ENCODE measurements at regions not wholly inside any gene's neighbourhood (a gene's known extent, or its start where the extent isn't known, plus 50 kb on each side); places are given as distances from the start of the nearest gene placed in this dataset.

DNA sequence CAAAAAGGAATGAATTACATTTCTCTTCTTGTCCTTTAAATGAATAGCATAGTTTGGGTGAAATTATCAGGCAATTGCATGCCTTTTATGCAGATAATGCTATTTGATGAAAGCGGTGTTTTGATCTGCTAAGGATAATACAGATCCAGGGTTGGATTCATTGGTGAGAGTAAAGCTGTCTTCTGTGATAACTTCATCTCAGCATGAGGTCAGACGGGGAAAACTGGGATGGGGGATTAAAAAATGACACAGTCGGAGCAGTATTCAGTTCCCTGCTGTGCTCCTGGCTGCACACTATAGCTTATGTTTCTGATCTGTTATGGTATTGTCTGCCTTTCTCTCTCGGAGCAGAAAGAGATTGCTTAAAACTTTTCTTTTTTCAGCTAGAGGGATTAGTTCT lies 105.9 kb upstream of the TENM3 start:
- DNase-seq = no peak
- in situ Hi-C loops (cut with HindIII; ENCODE audit: low pct_ligation_motif_present, low pct_unique_long_range_greater_than_20kb, low sequenced_read_pairs) = no loop called here

DNA sequence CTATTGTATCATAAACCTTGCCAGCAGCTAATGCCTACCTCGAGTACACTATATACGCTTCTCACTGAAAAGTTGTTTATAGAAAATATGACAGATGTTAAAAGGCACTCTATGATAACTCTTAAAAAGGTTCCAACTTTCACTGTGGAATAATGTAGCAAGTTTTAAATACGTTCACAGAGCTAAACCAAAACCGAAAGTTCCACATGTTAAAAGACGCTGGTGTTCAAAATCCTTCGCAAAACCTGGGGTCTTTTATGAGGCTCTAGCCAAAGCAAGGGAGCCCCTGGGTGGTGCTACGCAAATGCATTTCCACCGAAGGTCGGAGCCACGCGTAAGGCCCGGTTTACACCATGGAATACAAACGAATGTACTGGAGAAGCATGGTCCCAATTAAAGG lies 103.7 kb upstream of the TENM3 start:
- no peak for DNase-seq
- in situ Hi-C loops (cut with HindIII; ENCODE audit: low pct_ligation_motif_present, low pct_unique_long_range_greater_than_20kb, low sequenced_read_pairs) = no loop called here

DNA sequence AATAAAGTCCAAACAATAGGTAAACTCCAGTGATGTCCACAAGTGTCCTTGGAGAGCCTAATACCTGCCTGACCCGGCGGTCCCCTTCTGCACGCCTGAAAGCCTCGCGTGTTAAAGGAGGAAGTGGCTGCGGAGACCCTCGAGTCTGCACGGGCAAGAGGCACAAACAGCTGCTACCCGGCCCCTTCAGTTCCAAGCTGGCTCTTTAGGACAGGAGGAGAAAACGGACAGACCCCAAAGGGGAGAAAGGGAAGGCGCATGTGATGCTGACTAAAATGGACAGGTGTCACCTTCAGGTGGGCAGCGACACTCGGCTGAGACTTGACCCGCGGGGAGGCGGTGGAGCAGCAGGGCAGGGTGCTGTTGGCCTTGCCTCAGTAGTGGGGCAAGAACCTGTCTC lies 102.7 kb upstream of the TENM3 start:
- in situ Hi-C loops (cut with HindIII; ENCODE audit: low pct_ligation_motif_present, low pct_unique_long_range_greater_than_20kb, low sequenced_read_pairs) = no loop called here
- no peak for DNase-seq

DNA sequence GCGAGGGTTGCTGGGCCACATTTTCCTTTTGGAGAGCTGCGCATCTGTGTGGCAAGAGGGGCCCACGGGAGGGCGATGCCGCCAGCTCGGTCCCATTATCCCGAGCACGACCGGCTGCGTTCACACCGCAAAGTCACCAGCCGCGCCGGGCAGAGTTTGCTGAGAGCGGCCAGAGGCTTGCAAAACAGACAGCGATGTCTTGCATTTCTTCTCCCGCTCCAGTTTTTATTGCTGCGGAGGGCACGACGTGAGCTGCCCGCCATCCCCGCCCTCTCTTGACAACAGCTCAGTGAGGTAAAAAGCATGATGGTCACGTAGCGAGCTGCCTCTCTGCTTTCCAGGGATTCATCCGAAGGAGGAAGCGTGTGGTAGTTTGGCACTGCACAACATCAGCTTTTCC lies 102.1 kb upstream of the TENM3 start:
- DNase-seq = no peak
- in situ Hi-C loops (cut with HindIII; ENCODE audit: low pct_ligation_motif_present, low pct_unique_long_range_greater_than_20kb, low sequenced_read_pairs) = no loop called here

DNA sequence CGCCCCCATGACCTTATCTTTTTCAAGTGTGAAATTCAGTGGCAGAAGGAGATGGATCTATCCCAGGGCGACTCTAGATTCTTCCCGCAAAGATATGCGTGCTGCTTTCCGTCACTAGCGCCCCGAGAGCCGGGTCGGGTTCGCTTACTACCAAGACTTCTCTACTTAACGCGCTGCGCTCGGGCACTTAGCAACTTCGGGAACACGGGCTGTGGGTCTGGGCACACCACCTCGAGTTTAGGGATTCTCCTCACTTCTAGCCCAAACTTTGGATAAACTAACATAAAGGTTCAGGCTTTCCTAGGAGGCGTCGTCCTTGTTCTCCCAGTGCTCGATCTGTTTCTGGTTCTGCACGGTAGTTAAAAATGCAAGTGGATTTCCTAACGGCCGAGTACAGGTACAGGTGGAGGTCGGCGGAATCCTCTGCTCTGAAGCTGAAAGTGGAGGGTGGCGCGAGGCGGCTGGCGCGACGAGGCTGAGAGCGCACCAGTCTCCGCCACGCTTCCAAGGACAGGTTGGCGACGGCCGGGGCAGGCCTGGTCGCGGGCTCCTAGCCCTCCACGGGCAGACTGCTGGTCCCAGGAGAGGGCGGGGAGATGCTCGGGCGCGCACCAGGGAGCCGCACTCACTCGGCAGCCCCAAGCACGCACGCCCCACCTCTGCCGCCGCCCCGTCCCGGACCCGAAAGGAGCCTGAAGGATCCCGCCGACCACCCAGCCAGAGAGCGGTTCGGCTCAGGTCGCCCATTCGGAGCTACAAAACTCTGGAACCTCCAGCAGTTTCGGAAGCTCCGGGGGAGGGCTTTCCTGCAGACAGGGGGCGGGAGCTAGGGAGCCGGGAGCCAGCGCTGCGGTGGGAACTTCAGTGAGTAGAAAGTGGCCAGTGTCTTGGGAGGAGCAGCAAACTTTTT lies 100.8 kb upstream of the TENM3 start:
- DNase-seq = peak; percentile 48
- in situ Hi-C loops (cut with HindIII; ENCODE audit: low pct_ligation_motif_present, low pct_unique_long_range_greater_than_20kb, low sequenced_read_pairs) = no loop called here

DNA sequence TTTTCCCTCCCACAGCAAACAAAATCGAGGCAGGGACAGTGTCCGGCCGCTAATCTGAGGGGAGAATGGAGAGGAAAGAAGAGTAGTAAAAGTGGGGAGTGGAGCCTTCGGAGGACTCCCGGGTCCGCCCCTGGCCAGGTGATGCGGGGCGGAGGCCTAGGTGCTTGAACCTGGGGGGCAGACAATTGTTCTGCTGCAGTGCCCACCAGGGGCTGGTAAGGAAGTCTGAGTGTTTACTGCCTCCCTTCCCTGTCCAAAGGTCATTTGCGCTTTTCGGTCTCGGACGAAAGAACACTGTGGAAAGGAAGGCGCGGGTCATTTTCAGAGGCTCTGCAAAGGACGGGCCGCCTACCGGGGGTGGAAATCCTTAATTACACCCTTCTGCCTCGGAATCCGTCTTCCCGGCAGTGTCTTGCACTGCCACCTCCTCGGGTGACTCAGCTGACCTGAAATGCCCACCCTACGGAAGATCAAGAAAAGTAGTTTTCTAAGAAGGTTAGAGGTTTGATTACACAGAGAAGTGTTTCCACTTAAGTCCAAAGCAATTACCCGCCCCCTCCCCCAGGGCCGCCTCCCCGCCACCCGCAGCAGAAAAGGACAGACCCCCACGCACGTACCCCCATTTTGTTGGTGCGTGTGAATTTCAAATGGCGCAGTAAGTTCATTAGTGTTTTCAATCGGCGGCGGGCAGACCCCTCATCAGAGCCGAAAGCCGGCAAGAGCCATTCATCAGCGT lies 99.9 kb upstream of the TENM3 start:
- in situ Hi-C loops (cut with HindIII; ENCODE audit: low pct_ligation_motif_present, low pct_unique_long_range_greater_than_20kb, low sequenced_read_pairs) = no loop called here
- peak; percentile 60 for DNase-seq

DNA sequence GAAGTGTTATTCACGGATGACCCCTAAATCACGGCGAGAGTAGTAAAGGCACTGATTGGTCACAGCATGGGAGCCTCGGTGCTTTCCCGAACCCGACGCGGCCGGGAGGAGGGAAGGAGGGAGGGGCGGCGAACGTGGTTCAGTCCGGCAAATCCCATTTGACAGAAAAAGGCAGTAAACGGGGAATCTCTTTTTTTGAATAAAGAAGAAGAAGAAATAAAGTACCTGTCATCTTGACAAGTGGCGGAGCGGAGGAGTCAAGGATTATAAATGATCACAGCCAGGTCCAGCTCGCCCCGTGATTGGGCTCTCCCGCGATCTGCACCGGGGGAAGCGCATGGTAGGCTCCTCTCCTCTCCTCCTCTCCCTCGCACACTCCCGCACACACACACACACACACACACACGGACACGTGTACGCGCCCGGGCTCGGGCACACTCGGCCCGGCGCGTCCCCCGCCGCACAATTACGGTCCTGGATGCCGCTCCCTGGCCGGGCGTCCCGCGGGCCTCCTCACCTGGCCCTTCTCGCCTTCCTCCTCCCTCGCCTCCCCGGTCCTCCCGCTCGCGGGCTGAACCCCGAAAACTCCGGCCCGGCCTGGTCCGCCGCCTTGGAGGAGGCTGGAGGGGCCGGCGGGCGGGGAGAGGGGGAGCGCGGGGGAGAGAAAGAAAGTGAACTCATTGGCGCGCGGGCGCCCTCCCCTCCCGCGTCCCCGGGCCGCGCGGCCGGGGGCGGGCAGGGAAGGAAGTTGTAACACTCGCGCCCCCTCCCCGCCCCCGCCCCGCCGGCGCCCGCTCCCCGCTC lies 99.2 kb upstream of the TENM3 start:
- in situ Hi-C loops (cut with HindIII; ENCODE audit: low pct_ligation_motif_present, low pct_unique_long_range_greater_than_20kb, low sequenced_read_pairs) = no loop called here
- peak; percentile 77 for DNase-seq

DNA sequence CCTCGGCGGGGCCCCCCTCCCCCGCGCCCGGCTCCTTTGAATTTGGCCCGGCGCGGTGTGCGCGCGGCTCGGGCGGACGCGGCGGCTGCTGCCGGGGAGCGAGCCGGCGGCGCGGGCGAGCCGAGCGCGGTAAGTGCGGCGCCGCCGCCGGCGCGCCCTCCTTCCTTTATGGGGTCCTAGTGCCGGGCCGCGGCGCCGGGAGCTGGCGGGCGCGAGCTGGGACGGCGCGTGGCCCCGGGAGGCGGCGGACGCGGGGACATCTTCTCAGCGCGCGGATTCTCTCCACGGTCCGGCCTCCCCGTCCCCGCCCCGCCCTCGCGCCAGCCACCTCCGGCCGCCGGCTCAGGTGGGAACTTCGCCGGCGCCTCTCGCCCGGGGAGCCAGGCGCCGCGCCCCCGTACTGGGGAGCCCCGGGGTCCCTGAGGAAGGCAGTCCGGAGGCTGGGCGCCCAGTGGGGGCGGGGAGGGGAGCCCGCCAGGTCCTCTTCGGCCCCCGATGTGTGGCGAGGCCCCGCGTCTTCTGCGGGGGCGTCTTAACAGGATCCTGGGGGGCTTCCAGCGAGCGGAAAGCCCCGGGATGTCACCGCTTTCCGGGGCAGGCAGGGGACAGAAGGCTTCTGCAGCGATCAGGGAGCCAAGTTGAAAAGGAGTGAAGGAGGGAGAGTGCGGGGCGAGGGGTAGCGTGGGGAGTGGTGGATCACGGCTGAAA lies 98.4 kb upstream of the TENM3 start:
- in situ Hi-C loops (cut with HindIII; ENCODE audit: low pct_ligation_motif_present, low pct_unique_long_range_greater_than_20kb, low sequenced_read_pairs) = no loop called here
- DNase-seq = peak; percentile 31

DNA sequence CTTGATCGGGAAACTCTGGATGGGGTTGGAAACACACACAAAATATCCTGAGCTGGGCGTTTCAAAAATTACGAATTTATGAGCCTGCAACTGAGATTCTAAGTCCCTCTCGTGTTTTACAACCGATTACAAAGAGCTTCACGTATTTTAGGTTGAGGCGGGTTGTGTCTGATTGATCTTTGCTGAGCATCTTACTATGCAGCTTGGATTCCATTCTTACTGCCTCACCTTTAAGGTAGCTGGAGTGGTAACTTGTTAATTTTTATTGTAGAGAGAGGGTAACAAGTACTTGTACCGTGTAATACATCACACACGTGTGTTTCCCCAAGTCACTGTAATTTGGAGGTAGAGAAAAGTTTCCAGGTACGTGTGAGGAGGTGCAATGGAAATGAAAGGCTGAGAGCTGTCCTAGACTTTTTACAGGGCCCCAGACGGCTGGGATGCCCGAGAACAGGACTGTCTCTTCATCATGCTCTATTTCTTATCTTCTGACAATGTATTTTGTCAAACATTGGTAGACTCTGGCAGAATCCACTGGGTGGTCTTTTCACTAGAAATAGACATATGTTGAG lies 97.8 kb upstream of the TENM3 start:
- DNase-seq = peak; percentile 35
- in situ Hi-C loops (cut with HindIII; ENCODE audit: low pct_ligation_motif_present, low pct_unique_long_range_greater_than_20kb, low sequenced_read_pairs) = no loop called here

DNA sequence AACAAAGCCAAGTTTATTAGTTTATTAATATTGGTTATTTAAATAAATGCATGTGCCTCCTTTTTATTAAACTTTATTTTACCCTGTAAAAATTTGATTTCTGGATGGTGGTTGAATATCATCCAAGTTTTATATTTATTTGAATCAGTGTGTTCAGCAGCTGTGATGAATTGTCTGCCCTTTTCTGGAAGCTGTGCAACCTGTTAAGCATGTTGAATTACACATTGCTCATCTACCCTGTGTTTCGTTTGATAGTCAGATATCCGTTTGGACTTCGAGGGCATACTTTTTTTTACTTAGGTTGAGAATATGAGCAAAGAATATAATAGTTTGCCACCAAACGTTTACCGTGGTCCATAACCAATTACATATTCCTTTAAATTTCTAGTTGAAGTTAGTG lies 95.8 kb upstream of the TENM3 start:
- in situ Hi-C loops (cut with HindIII; ENCODE audit: low pct_ligation_motif_present, low pct_unique_long_range_greater_than_20kb, low sequenced_read_pairs) = no loop called here
- no peak for DNase-seq

DNA sequence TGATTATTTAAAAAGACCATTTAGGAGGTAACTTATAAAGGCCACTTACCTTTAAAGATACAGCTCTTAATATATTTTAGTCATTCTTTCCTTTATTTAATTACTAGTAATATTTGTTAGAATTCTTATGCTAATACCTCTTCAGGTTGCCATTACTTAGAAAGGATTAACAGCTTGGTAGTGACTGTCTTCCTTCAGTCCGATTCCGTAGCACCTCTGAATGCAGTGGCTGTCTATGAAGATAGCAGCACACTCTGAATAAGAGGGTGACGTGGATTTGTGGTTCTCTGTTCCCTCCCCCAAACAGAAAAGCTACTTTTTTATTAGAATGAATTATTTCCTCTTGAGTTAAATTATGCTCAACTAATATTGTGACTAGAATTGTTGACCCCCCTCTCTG lies 92.6 kb upstream of the TENM3 start:
- DNase-seq = no peak
- in situ Hi-C loops (cut with HindIII; ENCODE audit: low pct_ligation_motif_present, low pct_unique_long_range_greater_than_20kb, low sequenced_read_pairs) = no loop called here

DNA sequence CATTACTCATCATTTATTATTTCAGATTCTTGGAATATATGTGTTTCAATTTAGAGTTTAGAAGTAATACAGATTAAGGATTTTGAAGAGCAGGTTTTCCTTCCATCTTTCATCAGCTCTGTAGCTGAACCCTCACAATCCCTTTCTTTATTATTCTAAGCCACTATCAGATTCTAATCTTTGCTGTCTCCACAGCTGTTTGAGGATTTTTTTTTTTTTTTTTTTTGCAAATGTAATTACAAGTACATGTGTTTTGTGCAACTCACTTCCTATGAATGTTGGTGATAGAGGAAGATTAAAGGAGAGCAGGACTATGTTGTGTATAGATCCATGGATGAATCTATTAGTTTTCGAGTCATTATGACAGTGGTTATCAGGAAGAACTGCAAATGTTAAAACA lies 87.4 kb upstream of the TENM3 start:
- DNase-seq = no peak
- in situ Hi-C loops (cut with HindIII; ENCODE audit: low pct_ligation_motif_present, low pct_unique_long_range_greater_than_20kb, low sequenced_read_pairs) = no loop called here

DNA sequence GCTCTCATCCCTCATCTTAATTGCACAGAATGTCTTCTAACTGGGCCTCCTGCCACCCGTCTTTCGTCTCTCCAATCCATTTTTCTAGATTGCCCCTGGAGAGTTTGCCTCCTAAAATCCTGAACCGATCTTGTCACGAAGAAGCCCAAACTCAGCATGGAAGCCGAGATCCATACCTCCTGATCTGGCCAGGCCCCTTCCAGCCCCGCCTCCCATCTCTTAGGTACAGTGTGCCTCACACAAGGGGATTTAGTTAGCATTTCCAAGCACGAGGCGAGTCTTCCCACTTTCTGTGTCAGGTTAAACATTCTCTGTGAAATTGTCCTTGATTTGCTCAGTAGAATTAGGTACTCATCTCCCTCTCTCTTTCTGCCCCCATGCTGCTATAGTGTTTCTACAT lies 80.0 kb upstream of the TENM3 start:
- DNase-seq = no peak
- in situ Hi-C loops (cut with HindIII; ENCODE audit: low pct_ligation_motif_present, low pct_unique_long_range_greater_than_20kb, low sequenced_read_pairs) = no loop called here

DNA sequence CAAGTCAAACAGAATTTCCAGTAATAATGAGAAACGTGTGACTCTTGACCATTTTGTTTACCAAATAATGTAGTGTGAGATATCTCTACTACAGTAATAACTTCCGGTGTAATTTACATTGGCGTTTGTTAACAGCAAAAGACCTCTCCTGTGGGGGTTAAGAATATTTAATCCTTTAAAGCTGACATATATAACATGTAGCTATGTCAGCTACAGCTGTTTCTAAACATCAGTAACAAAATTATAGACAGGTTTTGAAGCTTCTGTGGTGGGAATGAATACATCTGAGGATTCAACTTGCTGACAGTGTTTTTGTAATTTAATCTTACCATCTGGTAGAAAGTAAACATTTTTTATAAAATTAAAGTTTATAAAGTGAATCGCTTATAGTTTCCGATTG lies 73.6 kb upstream of the TENM3 start:
- in situ Hi-C loops (cut with HindIII; ENCODE audit: low pct_ligation_motif_present, low pct_unique_long_range_greater_than_20kb, low sequenced_read_pairs) = no loop called here
- no peak for DNase-seq

DNA sequence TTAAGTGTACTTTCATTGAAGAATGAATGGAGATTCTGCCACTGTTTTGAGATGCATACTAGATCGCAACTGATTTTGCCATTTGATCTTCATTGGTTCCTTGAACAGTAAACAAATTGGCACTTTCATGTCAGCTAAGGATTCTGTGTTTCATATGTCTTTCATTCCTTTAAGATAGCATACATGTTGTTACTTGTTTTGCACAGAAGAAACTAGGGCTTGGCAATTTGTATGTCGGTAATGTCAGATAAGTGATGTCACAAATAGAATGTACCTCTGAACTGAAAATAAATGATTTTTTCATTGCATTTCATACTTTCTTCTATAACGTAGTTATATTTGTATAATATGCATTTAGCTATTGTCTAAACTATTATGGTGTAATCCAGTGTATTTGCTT lies 73.2 kb upstream of the TENM3 start:
- in situ Hi-C loops (cut with HindIII; ENCODE audit: low pct_ligation_motif_present, low pct_unique_long_range_greater_than_20kb, low sequenced_read_pairs) = no loop called here
- no peak for DNase-seq

DNA sequence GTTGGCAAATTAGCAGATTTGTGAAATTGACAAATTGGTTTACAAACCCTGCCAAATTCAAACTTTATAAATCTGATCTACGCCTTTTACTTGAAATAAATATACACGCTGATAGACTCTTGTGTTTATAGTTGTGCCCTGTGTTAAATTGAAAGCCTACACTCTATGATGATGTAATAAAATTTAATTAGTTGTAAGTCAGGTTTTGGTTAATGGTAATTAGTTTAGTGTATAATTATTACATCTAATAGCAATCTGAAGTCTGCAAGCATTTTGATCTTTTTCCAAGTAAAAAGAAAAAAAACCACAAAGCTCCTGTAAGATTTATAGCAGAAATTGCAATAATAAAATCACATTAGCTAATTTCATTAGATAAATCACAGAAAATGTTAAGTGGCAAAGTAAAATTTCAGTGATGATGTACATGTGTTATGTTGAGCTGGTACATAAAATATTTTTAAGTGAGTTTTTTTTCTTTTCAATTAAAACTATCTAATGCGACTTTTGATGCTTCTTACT lies 72.7 kb upstream of the TENM3 start:
- DNase-seq = no peak
- in situ Hi-C loops (cut with HindIII; ENCODE audit: low pct_ligation_motif_present, low pct_unique_long_range_greater_than_20kb, low sequenced_read_pairs) = no loop called here

DNA sequence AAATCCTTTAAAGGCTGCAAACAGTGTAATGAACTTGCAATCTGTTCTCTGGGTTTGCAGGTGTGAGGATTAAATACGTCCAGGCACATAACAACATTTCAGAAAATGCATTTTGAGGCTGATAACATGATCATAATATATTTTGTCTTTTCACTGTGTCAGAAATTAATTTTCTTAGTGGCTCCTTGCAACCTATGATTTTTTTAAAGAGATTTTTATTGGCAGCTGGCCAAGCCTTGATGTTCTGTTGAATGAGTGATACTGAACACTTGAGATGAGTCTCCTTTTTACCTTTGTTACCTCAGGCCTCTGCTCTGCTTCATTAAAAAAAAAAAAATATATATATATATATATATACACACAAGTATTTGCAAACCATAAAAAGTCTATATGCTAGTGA lies 68.2 kb upstream of the TENM3 start:
- DNase-seq = no peak
- in situ Hi-C loops (cut with HindIII; ENCODE audit: low pct_ligation_motif_present, low pct_unique_long_range_greater_than_20kb, low sequenced_read_pairs) = no loop called here

DNA sequence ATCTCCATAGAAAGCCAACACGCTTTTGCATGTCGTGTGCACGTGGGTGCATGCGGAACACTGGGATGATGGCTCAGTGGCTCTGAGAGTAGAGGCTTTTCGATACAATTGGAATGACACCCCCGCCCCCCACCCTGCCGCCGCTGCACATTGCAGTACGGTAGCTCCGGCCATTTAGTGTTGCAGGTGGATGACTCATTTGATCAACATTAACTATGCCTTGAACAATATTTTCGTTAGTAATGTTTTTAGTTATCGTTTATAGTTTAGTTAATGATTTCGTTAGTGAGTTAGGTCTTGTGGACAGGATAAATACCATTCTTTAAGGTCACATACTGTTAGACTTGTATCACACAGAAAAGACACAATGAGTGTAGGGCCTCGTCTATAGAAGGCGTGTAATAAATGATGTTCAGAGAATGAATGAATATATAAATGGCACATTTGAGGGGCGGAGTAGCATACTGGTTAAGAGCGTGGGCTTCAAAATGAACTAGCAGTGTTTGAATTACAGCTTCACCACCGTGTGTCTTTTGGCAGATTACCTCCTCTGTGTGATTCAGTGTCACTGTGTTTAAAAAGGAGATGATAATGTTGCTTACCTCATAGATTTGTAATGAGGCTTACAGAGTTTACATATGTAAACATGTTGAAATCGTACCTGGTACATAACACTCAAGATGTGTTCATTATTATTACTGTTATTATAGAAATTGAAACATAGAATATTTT lies 67.2 kb upstream of the TENM3 start:
- DNase-seq = peak; percentile 69
- in situ Hi-C loops (cut with HindIII; ENCODE audit: low pct_ligation_motif_present, low pct_unique_long_range_greater_than_20kb, low sequenced_read_pairs) = no loop called here
